ENCODE measurements at regions not wholly inside any gene's neighbourhood (a gene's known extent, or its start where the extent isn't known, plus 50 kb on each side); places are given as distances from the start of the nearest gene placed in this dataset.

GRCh38 chr2:43057742-43058725 is 168.4 kb downstream of the ZFP36L2 start:
- DNase-seq (ENCODE audit: low read depth), result no peak
- TF ChIP-seq CTCF (conservative IDR thresholded peaks at IDR 0.05; ENCODE audit: low read length), result no peak
- no peak overlapping the region for H3K4me3 ChIP-seq (ENCODE audit: low read length)

- TF ChIP-seq CTCF (conservative IDR thresholded peaks at IDR 0.05; ENCODE audit: low read length), result no peak
- DNase-seq (ENCODE audit: low read depth), result no peak
- no peak overlapping the region for H3K4me3 ChIP-seq (ENCODE audit: low read length)
Observed at GRCh38 chr2:43057026-43057741, 169.2 kb downstream of the ZFP36L2 start.

- TF ChIP-seq CTCF (conservative IDR thresholded peaks at IDR 0.05; ENCODE audit: low read length), result no peak
- DNase-seq (ENCODE audit: low read depth), result no peak
- no peak overlapping the region for H3K4me3 ChIP-seq (ENCODE audit: low read length)
Observed at GRCh38 chr2:43055985-43056384, 170.4 kb downstream of the ZFP36L2 start.

GRCh38 chr2:43055086-43055912 is 171.1 kb downstream of the ZFP36L2 start:
- TF ChIP-seq CTCF (conservative IDR thresholded peaks at IDR 0.05; ENCODE audit: low read length), result no peak

GRCh38 chr2:43054367-43054766 is 172.0 kb downstream of the ZFP36L2 start:
- no peak for DNase-seq (ENCODE audit: low read depth)
- no peak for TF ChIP-seq CTCF (conservative IDR thresholded peaks at IDR 0.05; ENCODE audit: low read length)
- no peak overlapping the region for H3K4me3 ChIP-seq (ENCODE audit: low read length)

More at GRCh38 chr2:43055086-43055912, 171.1 kb downstream of the ZFP36L2 start:
- no peak for DNase-seq (ENCODE audit: low read depth)
- no peak overlapping the region for H3K4me3 ChIP-seq (ENCODE audit: low read length)

- TF ChIP-seq CTCF (conservative IDR thresholded peaks at IDR 0.05; ENCODE audit: low read length), result no peak
- DNase-seq (ENCODE audit: low read depth), result no peak
- no peak overlapping the region for H3K4me3 ChIP-seq (ENCODE audit: low read length)
Observed at GRCh38 chr2:43052944-43053306, 173.5 kb downstream of the ZFP36L2 start.
